ENCODE measurements at regions not wholly inside any gene's neighbourhood (a gene's known extent, or its start where the extent isn't known, plus 50 kb on each side); places are given as distances from the start of the nearest gene placed in this dataset.

GRCh38 chr18:60662491-60662890, 289.9 kb upstream of the MC4R start:
- Histone ChIP-seq H3K36me3 (replicated peaks in 1 of 2; ENCODE audit: control insufficient read depth in 1 of 2, insufficient read depth in 2 of 2, low read length in 2 of 2) (no peaks in the 10 kb centered on the region), H3K9ac (ENCODE audit: insufficient read depth, low read length, poor library complexity, severe bottlenecking) (no peak overlapping the region), H2AFZ (ENCODE audit: insufficient read depth, low read depth, low read length, poor library complexity, severe bottlenecking) (no peak overlapping the region), H3K4me2 (replicated peaks; ENCODE audit: extremely low read depth, low read length, poor library complexity, severe bottlenecking) (no peak overlapping the region), H3K4me1 (ENCODE audit: control insufficient read depth in 1 of 2, insufficient read depth in 2 of 2, low read length in 2 of 2) (no peaks in the 10 kb centered on the region), H3K4me3 (replicated peaks in 1 of 3; ENCODE audit: low read depth in 2 of 3, low read length in 3 of 3) (no peak overlapping the region), H3K27ac (ENCODE audit: low read depth in 1 of 2, low read length in 2 of 2) (no peak overlapping the region), H4K20me1 (ENCODE audit: insufficient read depth, low read length) (no peaks in the 10 kb centered on the region), H3K9me3 (replicated peaks in 1 of 2; ENCODE audit: control insufficient read depth in 1 of 2, insufficient read depth in 1 of 2, low read length in 2 of 2) (peaks cover 11 to 18% of the 10 kb centered on the region in 2 donors), H3K79me2 (ENCODE audit: insufficient read depth, low read length) (no peaks in the 10 kb centered on the region), H3K27me3 (ENCODE audit: control insufficient read depth in 2 of 2, insufficient read depth in 2 of 2, low read length in 2 of 2) (no peaks in the 10 kb centered on the region)
- intact Hi-C loops (cut with micrococcal nuclease), result no loop called here
- Mint-ChIP-seq H3K9me3 (peaks cover 0 to 16% (median 4%) of the 10 kb centered on the region in 7 donors), H3K4me1 (no peaks in the 10 kb centered on the region), H3K27ac (no peak overlapping the region), H3K36me3 (no peaks in the 10 kb centered on the region), H3K4me3 (no peak overlapping the region), H3K27me3 (ENCODE audit: low read depth in 3 of 3) (no peaks in the 10 kb centered on the region)
- no peak for DNase-seq
- WGBS (ENCODE audit: insufficient coverage), result 93% methylated on average over 19 of the region's 22 CpGs
- no peak for TF ChIP-seq CTCF (IDR thresholded peaks at IDR 0.05)

GRCh38 chr18:60663060-60663989, 290.8 kb upstream of the MC4R start:
- intact Hi-C loops (cut with micrococcal nuclease), result no loop called here
- no peaks in the 10 kb centered on the region for H3K36me3 Mint-ChIP-seq
- Histone ChIP-seq H3K9ac (ENCODE audit: insufficient read depth, low read length, poor library complexity, severe bottlenecking) (no peak overlapping the region), H3K4me3 (replicated peaks in 1 of 3; ENCODE audit: low read depth in 2 of 3, low read length in 3 of 3) (no peak overlapping the region), H3K79me2 (ENCODE audit: insufficient read depth, low read length) (no peaks in the 10 kb centered on the region), H3K36me3 (replicated peaks in 1 of 2; ENCODE audit: control insufficient read depth in 1 of 2, insufficient read depth in 2 of 2, low read length in 2 of 2) (no peaks in the 10 kb centered on the region), H3K4me1 (ENCODE audit: control insufficient read depth in 1 of 2, insufficient read depth in 2 of 2, low read length in 2 of 2) (no peaks in the 10 kb centered on the region), H3K4me2 (replicated peaks; ENCODE audit: extremely low read depth, low read length, poor library complexity, severe bottlenecking) (no peak overlapping the region), H4K20me1 (ENCODE audit: insufficient read depth, low read length) (no peaks in the 10 kb centered on the region), H2AFZ (ENCODE audit: insufficient read depth, low read depth, low read length, poor library complexity, severe bottlenecking) (no peak overlapping the region), H3K27me3 (ENCODE audit: control insufficient read depth in 2 of 2, insufficient read depth in 2 of 2, low read length in 2 of 2) (no peaks in the 10 kb centered on the region), H3K9me3 (replicated peaks in 1 of 2; ENCODE audit: control insufficient read depth in 1 of 2, insufficient read depth in 1 of 2, low read length in 2 of 2) (peaks cover 11 to 18% of the 10 kb centered on the region in 2 donors), H3K27ac (ENCODE audit: low read depth in 1 of 2, low read length in 2 of 2) (no peak overlapping the region)
- no peak overlapping the region for H3K4me3 Mint-ChIP-seq
- DNase-seq, result no peak
- TF ChIP-seq CTCF (IDR thresholded peaks at IDR 0.05), result no peak
- peaks cover 0 to 16% (median 4%) of the 10 kb centered on the region in 7 donors for H3K9me3 Mint-ChIP-seq
- no peaks in the 10 kb centered on the region for H3K4me1 Mint-ChIP-seq
- WGBS (ENCODE audit: insufficient coverage), result 94% methylated on average over 33 of the region's 38 CpGs
- H3K27ac Mint-ChIP-seq, result no peak overlapping the region
- no peaks in the 10 kb centered on the region for H3K27me3 Mint-ChIP-seq (ENCODE audit: low read depth in 3 of 3)
